H1 (cell line): ENCODE measurements at regions not wholly inside any gene's neighbourhood (a gene's known extent, or its start where the extent isn't known, plus 50 kb on each side); places are given as distances from the start of the nearest gene placed in this dataset.

Source experiments
- CBX5 ChIP-seq: fragments of 300-800, 300-1000 bp; sonication (generic); IDR thresholded peaks from 2 replicates; pipeline ENCODE4 v1.7.1; 2016; ENCODE audit warnings: antibody characterized with exemption, low read length, low read depth
- CEBPB ChIP-seq: IDR thresholded peaks from 2 replicates; pipeline ENCODE4 v1.6.1; 2012; ENCODE audit warnings: low read depth, low read length
- PHF8 ChIP-seq: fragments of 200-600 bp; sonication (generic); conservative IDR thresholded peaks from 2 replicates; pipeline ENCODE4 v1.7.1; 2012; ENCODE audit warnings: low read depth, mild to moderate bottlenecking, inconsistent platforms, low read length, moderate library complexity
- RNF2 ChIP-seq: fragments of 200-900, 300-1000 bp; sonication (generic); IDR thresholded peaks from 2 replicates; pipeline ENCODE4 v1.7.1; 2016; ENCODE audit warnings: borderline replicate concordance, low read depth, mild to moderate bottlenecking, antibody characterized with exemption, low read length; ENCODE audit not compliant: poor library complexity, severe bottlenecking; ENCODE audit errors: missing control alignments
- TBP ChIP-seq: IDR thresholded peaks from 2 replicates; pipeline ENCODE4 v1.6.1; 2011; ENCODE audit warnings: low read depth, low read length, improper control_type of control experiment
- TF ChIP-seq, protein P1 (sequence below), 3 experiments: IDR thresholded peaks; 1 replicate in 2 of 3; 2 replicates in 1 of 3; pipeline versions ENCODE4 v1.5.1 to v1.6.1; 2011; ENCODE audit warnings: low read length in 3 of 3, mild to moderate bottlenecking in 3 of 3, inconsistent platforms in 2 of 3, low read depth in 1 of 3, moderate library complexity in 1 of 3; ENCODE audit not compliant: insufficient read depth in 1 of 3; ENCODE audit errors: control extremely low read depth in 1 of 3
- TF ChIP-seq, protein P2 (sequence below): IDR thresholded peaks from 2 replicates; pipeline ENCODE4 v1.6.1; 2011; ENCODE audit warnings: low read depth, mild to moderate bottlenecking, low read length; ENCODE audit not compliant: insufficient read depth
- TF ChIP-seq, protein P3 (sequence below): IDR thresholded peaks from 2 replicates; pipeline ENCODE4 v1.6.1; 2012; ENCODE audit warnings: inconsistent platforms

DNA sequence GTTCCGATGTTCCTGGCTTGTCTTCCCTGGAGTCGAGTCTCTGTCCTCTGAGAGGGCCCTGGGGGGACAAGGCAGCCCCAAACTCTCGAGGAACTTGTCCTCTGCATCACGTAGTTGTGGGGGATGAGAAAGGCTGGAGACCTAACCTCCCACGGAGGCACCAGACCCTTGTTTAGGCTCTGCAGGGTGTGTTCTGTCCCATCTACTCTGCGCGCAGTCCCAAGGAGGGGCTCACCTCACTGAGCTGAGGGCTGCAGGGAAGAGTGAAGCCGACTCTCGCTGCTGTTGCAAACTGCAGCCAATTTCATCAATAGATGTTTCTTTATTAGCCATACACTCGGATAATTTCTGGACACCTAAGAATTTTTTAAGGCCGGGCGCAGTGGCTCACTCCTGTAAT lies 186.7 kb upstream of the ADARB2 start:
- TF ChIP-seq, protein P1, sequence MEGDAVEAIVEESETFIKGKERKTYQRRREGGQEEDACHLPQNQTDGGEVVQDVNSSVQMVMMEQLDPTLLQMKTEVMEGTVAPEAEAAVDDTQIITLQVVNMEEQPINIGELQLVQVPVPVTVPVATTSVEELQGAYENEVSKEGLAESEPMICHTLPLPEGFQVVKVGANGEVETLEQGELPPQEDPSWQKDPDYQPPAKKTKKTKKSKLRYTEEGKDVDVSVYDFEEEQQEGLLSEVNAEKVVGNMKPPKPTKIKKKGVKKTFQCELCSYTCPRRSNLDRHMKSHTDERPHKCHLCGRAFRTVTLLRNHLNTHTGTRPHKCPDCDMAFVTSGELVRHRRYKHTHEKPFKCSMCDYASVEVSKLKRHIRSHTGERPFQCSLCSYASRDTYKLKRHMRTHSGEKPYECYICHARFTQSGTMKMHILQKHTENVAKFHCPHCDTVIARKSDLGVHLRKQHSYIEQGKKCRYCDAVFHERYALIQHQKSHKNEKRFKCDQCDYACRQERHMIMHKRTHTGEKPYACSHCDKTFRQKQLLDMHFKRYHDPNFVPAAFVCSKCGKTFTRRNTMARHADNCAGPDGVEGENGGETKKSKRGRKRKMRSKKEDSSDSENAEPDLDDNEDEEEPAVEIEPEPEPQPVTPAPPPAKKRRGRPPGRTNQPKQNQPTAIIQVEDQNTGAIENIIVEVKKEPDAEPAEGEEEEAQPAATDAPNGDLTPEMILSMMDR (IDR thresholded peaks at IDR 0.05; ENCODE audit: control extremely low read depth in 1 of 3, insufficient read depth in 1 of 3, low read depth in 1 of 3, low read length in 3 of 3) = no peak
- no peak for TF ChIP-seq CEBPB
- no peak for TF ChIP-seq RNF2
- TF ChIP-seq CBX5 = no peak
- no peak for TF ChIP-seq TBP
- TF ChIP-seq, protein P2, sequence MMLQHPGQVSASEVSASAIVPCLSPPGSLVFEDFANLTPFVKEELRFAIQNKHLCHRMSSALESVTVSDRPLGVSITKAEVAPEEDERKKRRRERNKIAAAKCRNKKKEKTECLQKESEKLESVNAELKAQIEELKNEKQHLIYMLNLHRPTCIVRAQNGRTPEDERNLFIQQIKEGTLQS = no peak
- no peak for TF ChIP-seq PHF8
- TF ChIP-seq, protein P3, sequence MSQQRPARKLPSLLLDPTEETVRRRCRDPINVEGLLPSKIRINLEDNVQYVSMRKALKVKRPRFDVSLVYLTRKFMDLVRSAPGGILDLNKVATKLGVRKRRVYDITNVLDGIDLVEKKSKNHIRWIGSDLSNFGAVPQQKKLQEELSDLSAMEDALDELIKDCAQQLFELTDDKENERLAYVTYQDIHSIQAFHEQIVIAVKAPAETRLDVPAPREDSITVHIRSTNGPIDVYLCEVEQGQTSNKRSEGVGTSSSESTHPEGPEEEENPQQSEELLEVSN = no peak
